Hepatocyte (in vitro differentiated cells): ENCODE measurements at regions not wholly inside any gene's neighbourhood (a gene's known extent, or its start where the extent isn't known, plus 50 kb on each side); places are given as distances from the start of the nearest gene placed in this dataset.

Experiments
- CTCF ChIP-seq: fragments of 200-600 bp; sonication (generic); IDR thresholded peaks from 2 replicates; pipeline ENCODE4 v1.5.1; 2016; ENCODE audit warnings: antibody characterized with exemption, mild to moderate bottlenecking; ENCODE audit not compliant: poor library complexity
- EZH2 ChIP-seq: fragments of 200-600 bp; sonication (generic); IDR thresholded peaks from 2 replicates; pipeline ENCODE4 v1.6.1; 2016; ENCODE audit warnings: antibody characterized with exemption, mild to moderate bottlenecking, borderline replicate concordance

- TF ChIP-seq CTCF (no peak), EZH2 (no peak)
Measured at GRCh38 chr10:62692085-62692484, 112.4 kb upstream of the ADO start.
